GM19035 (cell line): ENCODE measurements at regions not wholly inside any gene's neighbourhood (a gene's known extent, or its start where the extent isn't known, plus 50 kb on each side); places are given as distances from the start of the nearest gene placed in this dataset.
A peak's percentile ranks its signal among the peaks of the same experiment; 100 is the strongest.
"Not testable (repeated sequence)": the region's sequence is repeated elsewhere in the genome, so short reads cannot be mapped to it uniquely, and the experiment has no call there.

Experiments used
- ATAC-seq: cut with Tn5 transposase; IDR thresholded peaks from one replicate; pipeline ENCODE4 v1.9.1; 2021; ENCODE audit not compliant: unreplicated experiment

- no peak for ATAC-seq
These were observed 63.1 kb downstream of the MTNR1B start for GRCh38 chr11:93032580-93032979.

- no peak for ATAC-seq
These were observed 63.6 kb downstream of the MTNR1B start for GRCh38 chr11:93033093-93033492.

GRCh38 chr11:93034031-93034722 is 64.7 kb downstream of the MTNR1B start:
- no peak for ATAC-seq

GRCh38 chr11:93034723-93035039 is 65.2 kb downstream of the MTNR1B start:
- ATAC-seq = no peak

GRCh38 chr11:93038521-93038920 is 69.1 kb downstream of the MTNR1B start:
- no peak for ATAC-seq

- no peak for ATAC-seq
These were observed 70.2 kb downstream of the MTNR1B start for GRCh38 chr11:93039531-93040240.

GRCh38 chr11:93041682-93042081 is 72.2 kb downstream of the MTNR1B start:
- no peak for ATAC-seq

- not testable (repeated sequence) for ATAC-seq
These were observed 73.7 kb downstream of the MTNR1B start for GRCh38 chr11:93043186-93043585.

- ATAC-seq = no peak
These were observed 80.3 kb downstream of the MTNR1B start for GRCh38 chr11:93049740-93050139.

GRCh38 chr11:93051186-93051585 is 81.7 kb downstream of the MTNR1B start:
- no peak for ATAC-seq

GRCh38 chr11:93053864-93054263 is 84.4 kb downstream of the MTNR1B start:
- ATAC-seq = no peak

- ATAC-seq = no peak
These were observed 84.8 kb downstream of the MTNR1B start for GRCh38 chr11:93054279-93054678.

GRCh38 chr11:93054881-93055280 is 85.4 kb downstream of the MTNR1B start:
- ATAC-seq = peak; percentile 47

GRCh38 chr11:93059117-93059957 is 89.9 kb downstream of the MTNR1B start:
- no peak for ATAC-seq

GRCh38 chr11:93063086-93063485 is 93.6 kb downstream of the MTNR1B start:
- no peak for ATAC-seq

GRCh38 chr11:93065074-93065674 is 95.7 kb downstream of the MTNR1B start:
- not testable (repeated sequence) for ATAC-seq

- ATAC-seq = no peak
These were observed 98.5 kb downstream of the MTNR1B start for GRCh38 chr11:93067881-93068390.

- no peak for ATAC-seq
These were observed 102.9 kb downstream of the MTNR1B start for GRCh38 chr11:93072229-93072914.

- no peak for ATAC-seq
These were observed 103.6 kb downstream of the MTNR1B start for GRCh38 chr11:93073026-93073425.

GRCh38 chr11:93073508-93074280 is 104.2 kb downstream of the MTNR1B start:
- no peak for ATAC-seq
